ENCODE measurements at regions not wholly inside any gene's neighbourhood (a gene's known extent, or its start where the extent isn't known, plus 50 kb on each side); places are given as distances from the start of the nearest gene placed in this dataset.

DNA sequence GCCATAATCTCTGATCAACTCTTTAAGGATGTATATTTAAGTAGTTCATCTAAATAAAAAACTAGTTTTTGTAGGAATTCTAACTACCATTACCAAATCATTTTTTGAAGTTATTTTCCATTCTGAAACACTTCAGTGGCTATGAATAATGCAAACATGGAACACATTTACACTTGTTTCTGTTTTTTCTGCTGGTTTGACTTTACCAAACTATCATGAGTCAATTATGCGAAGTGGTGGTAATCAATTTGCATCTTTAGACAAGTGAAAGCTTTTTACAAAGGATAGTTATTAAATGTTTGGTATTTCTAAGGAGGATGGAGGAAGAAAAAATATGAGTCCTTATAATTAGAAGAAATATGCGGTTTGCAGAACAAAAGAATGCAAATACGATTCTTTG is 202.0 kb upstream of the MMADHC start:
- TF ChIP-seq, protein P1, sequence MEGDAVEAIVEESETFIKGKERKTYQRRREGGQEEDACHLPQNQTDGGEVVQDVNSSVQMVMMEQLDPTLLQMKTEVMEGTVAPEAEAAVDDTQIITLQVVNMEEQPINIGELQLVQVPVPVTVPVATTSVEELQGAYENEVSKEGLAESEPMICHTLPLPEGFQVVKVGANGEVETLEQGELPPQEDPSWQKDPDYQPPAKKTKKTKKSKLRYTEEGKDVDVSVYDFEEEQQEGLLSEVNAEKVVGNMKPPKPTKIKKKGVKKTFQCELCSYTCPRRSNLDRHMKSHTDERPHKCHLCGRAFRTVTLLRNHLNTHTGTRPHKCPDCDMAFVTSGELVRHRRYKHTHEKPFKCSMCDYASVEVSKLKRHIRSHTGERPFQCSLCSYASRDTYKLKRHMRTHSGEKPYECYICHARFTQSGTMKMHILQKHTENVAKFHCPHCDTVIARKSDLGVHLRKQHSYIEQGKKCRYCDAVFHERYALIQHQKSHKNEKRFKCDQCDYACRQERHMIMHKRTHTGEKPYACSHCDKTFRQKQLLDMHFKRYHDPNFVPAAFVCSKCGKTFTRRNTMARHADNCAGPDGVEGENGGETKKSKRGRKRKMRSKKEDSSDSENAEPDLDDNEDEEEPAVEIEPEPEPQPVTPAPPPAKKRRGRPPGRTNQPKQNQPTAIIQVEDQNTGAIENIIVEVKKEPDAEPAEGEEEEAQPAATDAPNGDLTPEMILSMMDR (IDR thresholded peaks at IDR 0.05; ENCODE audit: extremely low read depth in 1 of 2, insufficient read depth in 1 of 2, low read depth in 1 of 2, low read length in 2 of 2): no peak
- no peak for TF ChIP-seq EZH2 (IDR thresholded peaks at IDR 0.05; ENCODE audit: borderline replicate concordance, low read depth, low read length, severe bottlenecking)
- no peak for TF ChIP-seq FOS (IDR thresholded peaks at IDR 0.05; ENCODE audit: borderline replicate concordance, insufficient read depth, low read length)
- TF ChIP-seq, protein P2, sequence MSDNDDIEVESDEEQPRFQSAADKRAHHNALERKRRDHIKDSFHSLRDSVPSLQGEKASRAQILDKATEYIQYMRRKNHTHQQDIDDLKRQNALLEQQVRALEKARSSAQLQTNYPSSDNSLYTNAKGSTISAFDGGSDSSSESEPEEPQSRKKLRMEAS (IDR thresholded peaks at IDR 0.05; ENCODE audit: insufficient read depth, insufficient read length): no peak
- TF ChIP-seq POLR2AphosphoS5 (IDR thresholded peaks at IDR 0.05; ENCODE audit: insufficient read depth, low read depth, low read length): no peak
- TF ChIP-seq JUN (IDR thresholded peaks at IDR 0.05; ENCODE audit: borderline replicate concordance, insufficient read depth, insufficient read length, low read depth): no peak
- TF ChIP-seq MYC (IDR thresholded peaks at IDR 0.05; ENCODE audit: low read depth, low read length): no peak
- TF ChIP-seq POLR2A (IDR thresholded peaks at IDR 0.05; ENCODE audit: low read depth, low read length): no peak
